ENCODE measurements at regions not wholly inside any gene's neighbourhood (a gene's known extent, or its start where the extent isn't known, plus 50 kb on each side); places are given as distances from the start of the nearest gene placed in this dataset.

GRCh38 chr19:31667106-31667505, 317.9 kb upstream of the TSHZ3 start:
- Histone ChIP-seq H3K9me3 (no peaks in the 10 kb centered on the region), H3K27ac (replicated peaks in 1 of 4) (no peak overlapping the region), H3K36me3 (no peaks in the 10 kb centered on the region), H3K4me1 (no peaks in the 10 kb centered on the region), H3K4me3 (no peak overlapping the region), H3K27me3 (no peaks in the 10 kb centered on the region)
- intact Hi-C loops (cut with DNase I), result no loop called here
- 87% methylated on average over 4 of the region's 4 CpGs for WGBS
- TF ChIP-seq POLR2A (IDR thresholded peaks at IDR 0.05; ENCODE audit: low read depth) (no peak), CTCF (IDR thresholded peaks at IDR 0.05) (no peak), POLR2AphosphoS5 (IDR thresholded peaks at IDR 0.05) (no peak)
- peak; percentile 57 for DNase-seq (ENCODE audit: extremely low spot score)

- H3K36me3 ChIP-seq, result no peaks in the 10 kb centered on the region
- H3K4me3 ChIP-seq, result no peak overlapping the region
- TF ChIP-seq POLR2A (IDR thresholded peaks at IDR 0.05; ENCODE audit: low read depth) (no peak), EP300 (IDR thresholded peaks at IDR 0.05) (no peak), CTCF (IDR thresholded peaks at IDR 0.05) (no peak), POLR2AphosphoS5 (IDR thresholded peaks at IDR 0.05) (no peak)
- no peaks in the 10 kb centered on the region for H3K4me1 ChIP-seq
- H3K27me3 ChIP-seq, result no peaks in the 10 kb centered on the region
- peak; percentile 21 for DNase-seq (ENCODE audit: extremely low spot score)
- H3K9me3 ChIP-seq, result no peaks in the 10 kb centered on the region
- intact Hi-C loops (cut with DNase I), result no loop called here
- 78% methylated on average over 4 of the region's 4 CpGs for WGBS
- no peak overlapping the region for H3K27ac ChIP-seq (replicated peaks in 1 of 4)
Measured at GRCh38 chr19:31668921-31669320, 319.7 kb upstream of the TSHZ3 start.

GRCh38 chr19:31670931-31671330, 321.7 kb upstream of the TSHZ3 start:
- no peaks in the 10 kb centered on the region for H3K9me3 ChIP-seq
- intact Hi-C loops (cut with DNase I), result no loop called here
- H3K36me3 ChIP-seq, result no peaks in the 10 kb centered on the region
- TF ChIP-seq CTCF (IDR thresholded peaks at IDR 0.05) (no peak), POLR2A (IDR thresholded peaks at IDR 0.05; ENCODE audit: low read depth) (no peak), EP300 (IDR thresholded peaks at IDR 0.05) (no peak), POLR2AphosphoS5 (IDR thresholded peaks at IDR 0.05) (no peak)
- no peak overlapping the region for H3K4me3 ChIP-seq
- 93% methylated on average over 10 of the region's 10 CpGs for WGBS
- no peak overlapping the region for H3K27ac ChIP-seq (replicated peaks in 1 of 4)
- no peaks in the 10 kb centered on the region for H3K27me3 ChIP-seq
- peak; percentile 87 for DNase-seq (ENCODE audit: extremely low spot score)
- no peaks in the 10 kb centered on the region for H3K4me1 ChIP-seq

- Histone ChIP-seq H3K9me3 (no peaks in the 10 kb centered on the region), H3K4me1 (no peaks in the 10 kb centered on the region), H3K27ac (replicated peaks in 1 of 4) (no peak overlapping the region), H3K27me3 (no peaks in the 10 kb centered on the region), H3K36me3 (no peaks in the 10 kb centered on the region), H3K4me3 (no peak overlapping the region)
- TF ChIP-seq EP300 (IDR thresholded peaks at IDR 0.05) (no peak), CTCF (IDR thresholded peaks at IDR 0.05) (no peak), POLR2A (IDR thresholded peaks at IDR 0.05; ENCODE audit: low read depth) (no peak), POLR2AphosphoS5 (IDR thresholded peaks at IDR 0.05) (no peak)
- intact Hi-C loops (cut with DNase I), result no loop called here
- 86% methylated on average over 10 of the region's 10 CpGs for whole genome bisulfite sequencing
- peak; percentile 55 for DNase-seq (ENCODE audit: extremely low spot score)
Measured at GRCh38 chr19:31671411-31672035, 322.3 kb upstream of the TSHZ3 start.

Measured in esophagus muscularis mucosa (tissue), 4 donors.